Colonic mucosa (tissue), 4 donors: ENCODE measurements at regions not wholly inside any gene's neighbourhood (a gene's known extent, or its start where the extent isn't known, plus 50 kb on each side); places are given as distances from the start of the nearest gene placed in this dataset.

ENCODE experiments used
- DNase-seq: peaks from one replicate; pipeline ENCODE4 v3.0.0-alpha.2; 2020
- H3K27ac ChIP-seq: fragments of 200-600 bp; one replicate; pipeline ENCODE4 v1.8.0; 2021
- H3K27me3 ChIP-seq: fragments of 200-600 bp; one replicate; pipeline ENCODE4 v1.8.0; 2021
- H3K36me3 ChIP-seq: fragments of 200-600 bp; one replicate; pipeline ENCODE4 v1.8.0; 2021
- H3K4me1 ChIP-seq: fragments of 200-600 bp; one replicate; pipeline ENCODE4 v1.8.0; 2021; ENCODE audit warnings: mild to moderate bottlenecking
- H3K4me3 ChIP-seq: fragments of 200-600 bp; one replicate; pipeline ENCODE4 v1.8.0; 2021
- H3K9ac ChIP-seq, 2 donors: one replicate each; pipeline ENCODE4 v1.7.0; 2013; ENCODE audit warnings: control low read depth in 2 of 2, low read depth in 2 of 2, low read length in 2 of 2
- H3K9me3 ChIP-seq: fragments of 200-600 bp; one replicate; pipeline ENCODE4 v1.8.0; 2021
- CTCF ChIP-seq: fragments of 200-600 bp; IDR thresholded peaks from one replicate; pipeline ENCODE4 v1.8.0; 2022; ENCODE audit warnings: antibody characterized with exemption, mild to moderate bottlenecking
- intact Hi-C: fragments of 100-400 bp; cut with DNase I; formaldehyde crosslinking; loops from one replicate; pipeline ENCODE4 v1.14.1; 2022
- donor health status: healthy.
- donor health status: DM: no; HTN: no; CAD: no.
- donor health status: DM: no; HTN: no; CAD: no.

DNA sequence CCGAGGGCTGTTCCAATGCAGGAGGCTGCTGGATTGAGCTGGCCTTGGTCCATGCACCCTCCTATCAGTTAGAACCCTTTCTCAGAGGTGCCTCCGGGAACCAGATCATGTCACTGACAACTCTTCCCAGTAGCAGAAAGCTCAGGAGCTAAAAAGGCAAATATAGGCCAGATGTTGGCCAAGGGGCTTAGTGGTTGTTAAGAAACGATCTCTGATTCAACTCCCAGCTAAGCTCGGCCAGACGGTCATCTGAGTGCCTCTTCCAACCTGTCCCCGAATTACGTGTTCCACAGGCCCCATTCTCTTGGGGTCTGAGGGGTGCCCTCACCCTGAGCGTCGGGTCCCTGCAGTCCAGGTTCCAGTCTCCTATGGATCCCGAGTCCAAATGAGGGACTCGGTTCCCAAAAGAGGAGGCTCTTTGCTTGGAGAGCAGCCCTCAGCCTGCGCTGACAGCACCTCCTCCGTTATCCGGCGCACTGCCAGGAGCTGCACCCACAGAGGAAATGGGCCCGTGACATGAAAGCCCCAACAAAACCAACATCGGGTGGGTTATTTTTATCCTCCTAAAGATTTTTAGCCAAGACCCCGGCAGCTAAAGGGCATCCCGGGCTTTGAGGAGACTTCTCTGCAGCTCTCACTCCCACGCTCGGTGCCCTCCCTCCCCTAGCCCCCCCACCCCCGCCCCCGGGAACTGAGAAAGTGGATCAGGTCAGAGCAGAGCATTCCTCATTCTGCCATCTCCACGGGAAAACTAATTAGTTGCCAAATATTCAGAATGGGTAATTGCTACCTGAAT lies 106.6 kb upstream of the ID2 start:
- Histone ChIP-seq H3K27ac (peak overlapping the region; percentile 58), H3K4me3 (no peak overlapping the region), H3K36me3 (no peaks in the 10 kb centered on the region), H3K9me3 (no peaks in the 10 kb centered on the region), H3K9ac (peak overlapping the region in 1 of 2 donors; percentile 59), H3K4me1 (peaks cover 19% of the 10 kb centered on the region), H3K27me3 (no peaks in the 10 kb centered on the region)
- intact Hi-C loops, result no loop called here
- no peak for TF ChIP-seq CTCF
- no peak for DNase-seq

- DNase-seq, result no peak
- intact Hi-C loops, result no loop called here
Observed at GRCh38 chr2:8575834-8576423, 105.9 kb upstream of the ID2 start.

DNA sequence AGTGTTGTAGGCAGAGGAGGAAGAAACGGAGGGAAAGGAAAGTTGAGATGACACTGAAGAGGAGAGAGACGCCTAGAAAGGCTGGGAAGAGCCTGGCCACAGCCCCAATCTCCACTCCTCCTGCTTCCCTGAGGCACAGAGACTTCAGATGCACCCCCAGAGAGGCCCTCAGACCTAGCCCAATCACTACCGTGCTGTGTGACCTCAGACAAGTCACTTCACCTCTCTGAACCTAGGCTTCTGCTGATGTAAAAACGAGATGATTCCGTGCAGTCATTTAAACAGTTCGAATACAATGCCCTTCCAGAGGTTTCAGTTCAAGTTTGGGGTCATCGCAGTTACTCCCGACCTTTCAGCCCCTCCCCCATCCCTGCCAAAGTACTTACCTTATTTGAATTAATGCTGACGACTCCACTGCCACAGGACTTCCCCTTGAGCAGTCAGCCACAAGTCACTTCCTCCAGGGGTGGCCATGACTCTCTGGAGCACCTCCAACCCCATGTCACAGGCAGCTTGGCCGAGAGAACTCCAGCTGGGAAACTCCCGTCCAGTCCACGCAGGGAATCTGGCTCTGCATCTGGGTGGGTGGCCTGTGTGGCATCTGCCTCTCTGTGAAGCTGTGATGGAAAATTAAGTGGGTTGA lies 105.2 kb upstream of the ID2 start:
- Histone ChIP-seq H3K4me3 (no peak overlapping the region), H3K9ac (no peak overlapping the region), H3K4me1 (peaks cover 15% of the 10 kb centered on the region), H3K36me3 (no peaks in the 10 kb centered on the region), H3K27me3 (no peaks in the 10 kb centered on the region), H3K9me3 (no peaks in the 10 kb centered on the region), H3K27ac (no peak overlapping the region)
- no peak for DNase-seq
- no peak for TF ChIP-seq CTCF
- intact Hi-C loops, result no loop called here

More at GRCh38 chr2:8575834-8576423, 105.9 kb upstream of the ID2 start:
- Histone ChIP-seq H3K27me3 (no peaks in the 10 kb centered on the region), H3K9ac (no peak overlapping the region), H3K9me3 (no peaks in the 10 kb centered on the region), H3K4me1 (peaks cover 19% of the 10 kb centered on the region), H3K4me3 (no peak overlapping the region), H3K36me3 (no peaks in the 10 kb centered on the region), H3K27ac (no peak overlapping the region)
- TF ChIP-seq CTCF, result no peak

DNA sequence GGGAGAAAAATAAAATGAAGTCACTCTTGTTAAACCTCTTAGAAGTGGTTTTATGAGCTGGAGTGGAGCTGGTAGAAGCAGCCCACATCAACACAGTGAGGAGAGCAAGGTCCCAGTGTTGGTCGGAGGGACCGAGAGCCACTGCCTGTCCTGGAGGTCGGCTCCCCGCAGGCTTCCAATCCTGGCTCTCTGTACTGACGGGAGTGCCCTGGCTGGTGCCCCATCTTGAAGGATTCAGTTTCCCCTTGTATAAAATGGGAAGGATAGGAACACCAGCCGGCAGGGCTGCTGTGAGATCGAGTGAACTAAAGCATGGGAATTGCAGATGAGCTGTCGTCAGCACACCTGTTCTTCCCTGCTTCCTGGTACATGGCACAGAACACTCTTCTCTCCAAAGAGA lies 104.3 kb upstream of the ID2 start:
- Histone ChIP-seq H3K27ac (no peak overlapping the region), H3K9ac (no peak overlapping the region), H3K9me3 (no peaks in the 10 kb centered on the region), H3K36me3 (no peaks in the 10 kb centered on the region), H3K27me3 (no peaks in the 10 kb centered on the region), H3K4me3 (no peak overlapping the region), H3K4me1 (peaks cover 8% of the 10 kb centered on the region)
- intact Hi-C loops, result no loop called here
- TF ChIP-seq CTCF, result no peak
- DNase-seq, result no peak

DNA sequence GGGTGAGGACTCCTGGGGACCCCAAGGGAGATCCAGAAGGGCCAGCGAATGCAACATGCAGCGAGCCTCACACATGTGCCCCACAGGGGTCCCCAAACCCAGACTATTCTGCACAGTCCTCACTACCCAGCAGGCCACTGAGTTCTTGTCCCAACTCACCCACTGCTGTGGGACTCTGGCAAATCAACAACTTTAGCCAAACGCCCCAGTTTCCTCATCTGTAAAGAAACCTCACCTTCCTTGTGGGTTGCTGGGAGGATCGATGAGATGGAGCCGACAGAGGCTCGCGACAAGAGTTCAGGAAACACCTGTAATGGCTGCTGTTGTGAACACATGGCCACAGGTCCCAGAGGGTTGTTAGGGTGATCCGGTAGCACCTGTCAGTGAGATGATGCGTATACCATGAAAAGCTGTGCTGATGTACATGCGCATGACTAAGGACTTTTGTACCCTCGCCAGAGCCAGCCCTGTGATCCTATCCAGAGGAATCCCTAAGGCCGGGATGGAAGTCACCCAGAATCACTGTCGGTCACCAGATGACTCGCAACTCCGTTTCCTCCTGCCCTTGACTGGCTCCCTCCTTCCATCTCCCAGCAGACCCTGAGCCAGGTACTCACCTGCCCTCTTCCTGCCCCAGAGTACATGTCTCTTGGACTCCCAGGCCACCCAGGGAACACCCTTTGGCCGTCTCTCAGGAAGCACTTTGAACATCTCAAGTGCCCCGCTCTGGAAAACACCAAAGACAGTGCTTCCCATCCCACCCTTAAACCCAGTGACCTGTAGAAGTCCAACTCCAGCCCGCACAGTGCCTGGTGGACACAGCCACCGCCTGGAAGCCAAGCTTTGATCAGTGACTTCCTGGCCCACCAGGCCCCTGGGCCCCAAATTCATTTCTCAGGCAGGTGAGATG lies 103.3 kb upstream of the ID2 start:
- no peaks in the 10 kb centered on the region for H3K36me3 ChIP-seq
- H3K9me3 ChIP-seq, result no peaks in the 10 kb centered on the region
- no peaks in the 10 kb centered on the region for H3K27me3 ChIP-seq
- TF ChIP-seq CTCF, result no peak
- no peak overlapping the region for H3K4me3 ChIP-seq
- intact Hi-C loops, result no loop called here
- no peak overlapping the region for H3K27ac ChIP-seq
- H3K4me1 ChIP-seq, result peaks cover 13% of the 10 kb centered on the region
- no peak for DNase-seq
- no peak overlapping the region for H3K9ac ChIP-seq
